K562 (cell line): ENCODE measurements at regions not wholly inside any gene's neighbourhood (a gene's known extent, or its start where the extent isn't known, plus 50 kb on each side); places are given as distances from the start of the nearest gene placed in this dataset.

Experiments
- ATAC-seq: fragments of 200-7000 bp; cut with Tn5 transposase; 3 replicates; pipeline ENCODE4 v1.9.1; 2020; ENCODE audit warnings: moderate library complexity
- BruUV-seq: library from RNA; stranded (reverse); fragments of 400-500 nt; replicated peaks from 2 replicates; lab custom pipeline; 2021; lab: Mats Ljungman, UMichigan
- CTCF ChIA-PET: fragments of 300-600 bp; formaldehyde crosslinking; extraction: SDS; loops from one replicate; lab custom pipeline; 2021; ENCODE audit warnings: low intra/inter-chr PET ratio; lab: Yijun Ruan, JAX
- POLR2A ChIA-PET: fragments of 300-600, 350-650 bp; sonication (Branson Sonifier 250); formaldehyde crosslinking; extraction: SDS; loops from one replicate; lab custom pipeline; 2021; ENCODE audit warnings: antibody characterized with exemption, inconsistent platforms; lab: Yijun Ruan, JAX
- DNase-seq, 4 experiments: peaks; one replicate each; pipeline versions ENCODE4 v3.0.0 to v3.0.0-alpha.2; 2011 to 2018; ENCODE audit warnings: low spot score in 3 of 4, mixed read lengths in 3 of 4; ENCODE audit errors: extremely low read depth in 1 of 4
- FAIRE-seq: peaks from 2 replicates; lab custom pipeline; 2011; peaks lifted over from hg19 to GRCh38; lab: Jason Lieb, UNC
- H2AFZ ChIP-seq: 2 replicates; pipeline ENCODE4 v1.6.0; 2011; ENCODE audit warnings: low read depth, low read length, control low read depth, inconsistent platforms
- H3K27ac ChIP-seq: fragments of 200-600 bp; 3 replicates; pipeline ENCODE4 v1.8.0; 2011; ENCODE audit warnings: low read depth, mild to moderate bottlenecking, control low read depth, inconsistent platforms, low read length, moderate library complexity, mixed read lengths; ENCODE audit errors: extremely low read depth
- H3K27me3 ChIP-seq, 2 experiments: fragments of 300-600 bp in 1 of 2; 2 replicates in 1 of 2; 3 replicates in 1 of 2; pipeline versions ENCODE4 v1.6.0 to v1.8.0; 2011; ENCODE audit warnings: inconsistent platforms in 2 of 2, low read length in 2 of 2, mild to moderate bottlenecking in 1 of 2, mixed read lengths in 1 of 2, moderate library complexity in 1 of 2; ENCODE audit not compliant: control insufficient read depth in 2 of 2, insufficient read depth in 2 of 2
- H3K36me3 ChIP-seq: fragments of 300-600 bp; 3 replicates; pipeline ENCODE4 v1.8.0; 2011; ENCODE audit warnings: mild to moderate bottlenecking, low read length, inconsistent platforms; ENCODE audit not compliant: control insufficient read depth, insufficient read depth
- H3K4me1 ChIP-seq, 2 experiments: fragments of 200-600 bp in 1 of 2; replicated peaks in 1 of 2; 2 replicates in 1 of 2; 3 replicates in 1 of 2; pipeline versions ENCODE4 v1.5.1 to v1.8.0; 2011; ENCODE audit warnings: inconsistent platforms in 2 of 2, low read length in 2 of 2, mild to moderate bottlenecking in 1 of 2, mixed read lengths in 1 of 2, moderate library complexity in 1 of 2; ENCODE audit not compliant: control insufficient read depth in 2 of 2, insufficient read depth in 2 of 2
- H3K4me2 ChIP-seq: 2 replicates; pipeline ENCODE4 v1.6.1; 2011; ENCODE audit warnings: low read length, control low read depth, inconsistent platforms, mixed read lengths; ENCODE audit not compliant: insufficient read depth
- H3K4me3 ChIP-seq: fragments of 200-600 bp; sonication (generic), shearing (Covaris generic); 2 replicates; pipeline ENCODE4 v1.5.1; 2016; ENCODE audit warnings: control low read depth, inconsistent platforms
- H3K79me2 ChIP-seq: fragments of 200-600 bp; 3 replicates; pipeline ENCODE4 v1.8.0; 2011; ENCODE audit warnings: low read length, inconsistent platforms; ENCODE audit not compliant: control insufficient read depth, insufficient read depth
- H3K9ac ChIP-seq, 2 experiments: 2 replicates each; pipeline versions ENCODE4 v1.6.0 to v1.6.1; 2011; ENCODE audit warnings: low read depth in 2 of 2, low read length in 2 of 2, control low read depth in 1 of 2, inconsistent platforms in 1 of 2, mild to moderate bottlenecking in 1 of 2, mixed read lengths in 1 of 2; ENCODE audit not compliant: insufficient read depth in 1 of 2
- H3K9me1 ChIP-seq: one replicate; pipeline ENCODE4 v1.6.0; 2011; ENCODE audit warnings: inconsistent platforms, mild to moderate bottlenecking, low read length, moderate library complexity; ENCODE audit not compliant: control insufficient read depth, insufficient read depth
- H3K9me3 ChIP-seq: replicated peaks from 2 replicates; pipeline ENCODE4 v1.5.1; 2011; ENCODE audit warnings: low read depth, low read length, inconsistent platforms; ENCODE audit not compliant: control insufficient read depth, insufficient read depth
- H4K20me1 ChIP-seq: replicated peaks from 2 replicates; pipeline ENCODE4 v1.6.1; 2011; ENCODE audit warnings: low read length, inconsistent platforms, mixed read lengths; ENCODE audit not compliant: control insufficient read depth, insufficient read depth
- ATF3 ChIP-seq, 2 experiments: fragments of 450-650 bp in 1 of 2; sonication (generic) in 1 of 2; formaldehyde crosslinking in 1 of 2; IDR thresholded peaks in 1 of 2; conservative IDR thresholded peaks in 1 of 2; 2 replicates each; pipeline versions ENCODE4 v1.6.1 to v1.8.1; 2016 to 2023; ENCODE audit warnings: mild to moderate bottlenecking in 2 of 2, moderate library complexity in 2 of 2, inconsistent platforms in 1 of 2, missing genetic modification reagents in 1 of 2
- DIDO1 ChIP-seq: fragments of 450-650 bp; IDR thresholded peaks from 2 replicates; pipeline ENCODE4 v1.6.1; 2016; ENCODE audit warnings: low read depth, missing biosample characterization, missing genetic modification characterization
- ETS1 ChIP-seq: conservative IDR thresholded peaks from 2 replicates; pipeline ENCODE4 v1.6.1; 2011; ENCODE audit warnings: low read depth, mild to moderate bottlenecking, low read length; ENCODE audit not compliant: control insufficient read depth
- JUN ChIP-seq, 2 experiments: sonication (generic) in 1 of 2; formaldehyde crosslinking in 1 of 2; IDR thresholded peaks; 2 replicates each; pipeline versions ENCODE4 v1.6.1 to v1.8.0; 2012 to 2022; ENCODE audit warnings: borderline replicate concordance in 2 of 2, mild to moderate bottlenecking in 2 of 2, improper control_type of control experiment in 1 of 2, low read depth in 1 of 2, low read length in 1 of 2, missing genetic modification reagents in 1 of 2
- NFE2L1 ChIP-seq: fragments of 450-650 bp; IDR thresholded peaks from 2 replicates; pipeline ENCODE4 v1.6.1; 2016; ENCODE audit warnings: missing genetic modification characterization, low read depth, mild to moderate bottlenecking, missing compliant biosample characterization, moderate library complexity, borderline replicate concordance
- TAF7 ChIP-seq: fragments of 450-650 bp; IDR thresholded peaks from 2 replicates; pipeline ENCODE4 v1.6.1; 2016; ENCODE audit warnings: missing genetic modification characterization, missing compliant biosample characterization
- TFAP4 ChIP-seq: sonication (generic); formaldehyde crosslinking; IDR thresholded peaks from 2 replicates; pipeline ENCODE4 v1.8.0; 2022; ENCODE audit warnings: missing genetic modification reagents, mild to moderate bottlenecking, moderate library complexity, borderline replicate concordance
- ZHX1 ChIP-seq: fragments of 150-350 bp; conservative IDR thresholded peaks from 2 replicates; pipeline ENCODE4 v1.6.1; 2014; ENCODE audit warnings: low read length
- ZNF12 ChIP-seq: sonication (generic); formaldehyde crosslinking; IDR thresholded peaks from 2 replicates; pipeline ENCODE4 v1.4.0; 2020; ENCODE audit warnings: mild to moderate bottlenecking, missing genetic modification reagents
- WGBS: fragments of 100-300 bp; shearing (Covaris generic); methylation state at CpG from one replicate; pipeline ENCODE4 v1.1.6; 2016; ENCODE audit warnings: low coverage, mixed read lengths; ENCODE audit not compliant: insufficient coverage; ENCODE audit errors: missing lambda C conversion rate; 5-methylcytosine and 5-hydroxymethylcytosine counted together
- in situ Hi-C: fragments of 300-500 bp; cut with MboI; formaldehyde crosslinking; loops from 4 replicates; pipeline ENCODE4 v1.15.0; 2018; ENCODE audit warnings: inconsistent platforms, mixed read lengths
- intact Hi-C: fragments of 100-400 bp; cut with micrococcal nuclease; formaldehyde crosslinking; loops from 2 replicates; pipeline ENCODE4 v1.14.2; 2022

- POLR2A ChIA-PET: no interaction called here
- Histone ChIP-seq H4K20me1 (no peaks in the 10 kb centered on the region), H3K4me1 (no peaks in the 10 kb centered on the region), H3K4me2 (no peak overlapping the region), H3K4me3 (no peak overlapping the region), H3K9me3 (no peaks in the 10 kb centered on the region), H3K79me2 (no peaks in the 10 kb centered on the region), H3K36me3 (no peaks in the 10 kb centered on the region), H2AFZ (no peak overlapping the region), H3K27me3 (no peaks in the 10 kb centered on the region; a peak in 1 of 5 replicates), H3K27ac (no peak overlapping the region), H3K9ac (no peak overlapping the region), H3K9me1 (no peaks in the 10 kb centered on the region)
- 0% methylated on average over 2 of the region's 2 CpGs for WGBS
- TF ChIP-seq ZHX1: no peak
- TF ChIP-seq DIDO1: no peak
- TF ChIP-seq TFAP4 (CRISPR knock-in tag): no peak
- TF ChIP-seq ZNF12: no peak
- TF ChIP-seq NFE2L1 (tag): no peak
- no peak for TF ChIP-seq TAF7
- no peak for TF ChIP-seq ATF3 (IDR thresholded peaks at IDR 0.05)
- TF ChIP-seq ATF3 (CRISPR knock-in tag; conservative IDR thresholded peaks at IDR 0.05): no peak
- no peak for TF ChIP-seq ETS1
- no peak for TF ChIP-seq JUN (IDR thresholded peaks at IDR 0.05; ENCODE audit: borderline replicate concordance, low read depth, low read length)
- no peak for TF ChIP-seq JUN (CRISPR knock-in tag; IDR thresholded peaks at IDR 0.05; ENCODE audit: borderline replicate concordance)
- FAIRE-seq: no peak
- BruUV-seq: no TSS peak
- in situ Hi-C loops: no loop called here
- CTCF ChIA-PET: no interaction called here
- intact Hi-C loops: no loop called here
- ATAC-seq: no peak
- DNase-seq: no peak
These were observed 77.1 kb downstream of the CMPK2 start for GRCh38 chr2:6788614-6789013.
